Nephron (organoid): ENCODE measurements at regions not wholly inside any gene's neighbourhood (a gene's known extent, or its start where the extent isn't known, plus 50 kb on each side); places are given as distances from the start of the nearest gene placed in this dataset.
A peak's percentile ranks its signal among the peaks of the same experiment; 100 is the strongest.

ENCODE experiments used
- H3K27ac Mint-ChIP-seq, 3 experiments: 2 replicates each; pipeline ENCODE4 v1.8.0; 2020; ENCODE audit warnings: mixed read lengths in 3 of 3, mild to moderate bottlenecking in 2 of 3, moderate library complexity in 1 of 3
- H3K27me3 Mint-ChIP-seq: 2 replicates; pipeline ENCODE4 v1.8.0; 2021; ENCODE audit warnings: low read depth, mild to moderate bottlenecking, moderate library complexity, mixed read lengths
- H3K36me3 Mint-ChIP-seq: 2 replicates; pipeline ENCODE4 v1.8.0; 2020; ENCODE audit warnings: low read depth, mixed read lengths
- H3K4me1 Mint-ChIP-seq: 2 replicates; pipeline ENCODE4 v1.8.0; 2020; ENCODE audit warnings: mixed read lengths
- H3K4me3 Mint-ChIP-seq, 3 experiments: 2 replicates each; pipeline ENCODE4 v1.8.0; 2020; ENCODE audit warnings: mild to moderate bottlenecking in 3 of 3, mixed read lengths in 3 of 3, moderate library complexity in 2 of 3
- H3K9me3 Mint-ChIP-seq: 2 replicates; pipeline ENCODE4 v1.8.0; 2020; ENCODE audit warnings: mixed read lengths
- TF ChIP-seq, protein P1 (sequence below), 3 experiments: fragments of 200-600 bp; sonication (generic); IDR thresholded peaks; one replicate each; pipeline ENCODE4 v1.5.0; 2021; ENCODE audit warnings: antibody characterized with exemption in 3 of 3; ENCODE audit not compliant: unreplicated experiment in 3 of 3

DNA sequence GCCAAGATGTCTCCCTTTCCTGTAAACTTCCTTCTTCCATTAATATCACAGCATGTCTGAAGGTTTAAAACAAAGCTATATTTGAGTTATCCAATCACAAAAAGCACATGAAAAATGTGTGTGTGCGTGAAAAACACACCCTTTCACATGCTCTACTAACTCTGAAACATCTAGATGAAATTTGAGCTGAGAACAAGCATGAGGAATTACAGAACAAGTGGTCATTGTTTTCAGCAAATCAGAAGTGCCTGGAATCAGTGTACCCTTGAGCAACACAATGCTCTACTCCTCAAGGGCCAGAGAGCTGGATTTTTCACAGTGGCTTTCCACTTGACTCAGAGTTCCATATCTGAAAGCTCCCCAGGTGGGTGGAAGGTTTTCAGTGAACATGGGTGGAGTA, 255.9 kb downstream of the PSAT1 start:
- Mint-ChIP-seq H3K4me3 (no peak overlapping the region), H3K27ac (peak overlapping the region in 1 of 3 experiments; percentile 12), H3K27me3 (peaks cover 11% of the 10 kb centered on the region), H3K9me3 (no peaks in the 10 kb centered on the region), H3K36me3 (no peaks in the 10 kb centered on the region), H3K4me1 (peaks cover 9% of the 10 kb centered on the region)
- TF ChIP-seq, protein P1, sequence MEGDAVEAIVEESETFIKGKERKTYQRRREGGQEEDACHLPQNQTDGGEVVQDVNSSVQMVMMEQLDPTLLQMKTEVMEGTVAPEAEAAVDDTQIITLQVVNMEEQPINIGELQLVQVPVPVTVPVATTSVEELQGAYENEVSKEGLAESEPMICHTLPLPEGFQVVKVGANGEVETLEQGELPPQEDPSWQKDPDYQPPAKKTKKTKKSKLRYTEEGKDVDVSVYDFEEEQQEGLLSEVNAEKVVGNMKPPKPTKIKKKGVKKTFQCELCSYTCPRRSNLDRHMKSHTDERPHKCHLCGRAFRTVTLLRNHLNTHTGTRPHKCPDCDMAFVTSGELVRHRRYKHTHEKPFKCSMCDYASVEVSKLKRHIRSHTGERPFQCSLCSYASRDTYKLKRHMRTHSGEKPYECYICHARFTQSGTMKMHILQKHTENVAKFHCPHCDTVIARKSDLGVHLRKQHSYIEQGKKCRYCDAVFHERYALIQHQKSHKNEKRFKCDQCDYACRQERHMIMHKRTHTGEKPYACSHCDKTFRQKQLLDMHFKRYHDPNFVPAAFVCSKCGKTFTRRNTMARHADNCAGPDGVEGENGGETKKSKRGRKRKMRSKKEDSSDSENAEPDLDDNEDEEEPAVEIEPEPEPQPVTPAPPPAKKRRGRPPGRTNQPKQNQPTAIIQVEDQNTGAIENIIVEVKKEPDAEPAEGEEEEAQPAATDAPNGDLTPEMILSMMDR (IDR thresholded peaks at IDR 0.05; ENCODE audit: unreplicated experiment in 3 of 3): no peak

DNA sequence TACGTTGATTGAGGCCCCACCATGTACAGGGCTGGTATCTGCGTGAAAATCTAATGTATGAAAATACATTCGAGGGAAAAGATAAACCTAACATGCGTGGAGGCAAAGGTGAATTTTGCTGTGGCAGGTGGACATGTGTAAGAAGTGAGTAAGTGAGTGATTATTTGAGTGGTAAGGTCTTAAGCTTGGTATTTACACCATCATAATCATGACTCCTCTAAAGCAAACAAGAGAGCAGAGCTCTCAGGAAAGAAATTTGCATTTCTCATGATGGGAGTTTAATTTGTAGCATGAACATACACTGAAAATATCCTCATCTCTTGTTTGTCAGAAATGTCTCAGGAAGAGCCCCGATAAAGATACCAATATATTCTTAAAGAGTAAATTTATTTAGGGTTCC, 260.6 kb downstream of the PSAT1 start:
- Mint-ChIP-seq H3K4me3 (no peak overlapping the region), H3K36me3 (no peaks in the 10 kb centered on the region), H3K4me1 (no peaks in the 10 kb centered on the region), H3K9me3 (peaks cover 2% of the 10 kb centered on the region), H3K27ac (no peak overlapping the region), H3K27me3 (peaks cover 7% of the 10 kb centered on the region)
- TF ChIP-seq, protein P1 (IDR thresholded peaks at IDR 0.05; ENCODE audit: unreplicated experiment in 3 of 3): no peak

DNA sequence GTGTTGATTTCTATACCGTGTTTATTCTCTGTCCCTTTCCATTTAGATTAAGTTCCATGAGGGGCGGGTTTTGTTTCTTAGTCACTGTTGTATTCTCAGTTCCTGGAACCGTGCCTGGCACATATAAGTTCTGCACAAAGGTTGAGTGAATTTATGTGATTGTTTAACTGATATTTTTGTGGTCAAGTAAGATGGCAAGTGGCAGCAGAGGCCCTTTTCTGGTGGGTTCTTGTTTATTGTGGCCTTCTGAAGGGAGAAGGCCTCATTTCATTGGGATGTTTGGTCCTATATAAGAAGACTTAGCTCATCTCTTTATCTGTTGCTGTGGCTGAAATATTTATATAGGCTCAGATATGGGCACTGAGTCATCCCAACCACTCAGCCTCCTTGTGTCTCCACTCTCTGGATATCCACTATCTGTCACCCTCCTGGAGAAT, 262.5 kb downstream of the PSAT1 start:
- Mint-ChIP-seq H3K9me3 (peaks cover 2% of the 10 kb centered on the region), H3K27ac (no peak overlapping the region), H3K27me3 (peaks cover 12% of the 10 kb centered on the region), H3K4me3 (no peak overlapping the region), H3K4me1 (no peaks in the 10 kb centered on the region), H3K36me3 (no peaks in the 10 kb centered on the region)
- TF ChIP-seq, protein P1 (IDR thresholded peaks at IDR 0.05; ENCODE audit: unreplicated experiment in 3 of 3): no peak

DNA sequence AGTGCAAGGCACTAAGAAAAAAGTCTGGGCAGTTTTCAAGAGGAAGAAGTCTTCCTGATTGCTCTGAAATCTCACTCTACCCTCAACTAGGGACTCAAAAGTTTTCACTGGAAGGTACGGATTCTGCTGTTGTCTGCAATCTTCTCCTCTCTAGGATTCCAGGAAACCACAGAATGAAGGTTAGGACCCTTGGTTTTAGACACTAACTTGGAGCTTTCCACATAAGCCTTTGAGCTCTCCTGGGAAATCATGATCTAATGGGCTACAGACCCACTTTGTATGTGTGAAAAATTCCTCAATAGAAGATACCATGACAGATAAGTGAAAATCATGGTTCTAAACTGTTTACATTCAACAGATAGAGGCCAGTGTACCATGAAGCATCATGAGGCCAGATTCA, 265.1 kb downstream of the PSAT1 start:
- H3K36me3 Mint-ChIP-seq: no peaks in the 10 kb centered on the region
- peaks cover 5% of the 10 kb centered on the region for H3K27me3 Mint-ChIP-seq
- peaks cover 2% of the 10 kb centered on the region for H3K9me3 Mint-ChIP-seq
- H3K4me1 Mint-ChIP-seq: no peaks in the 10 kb centered on the region
- no peak overlapping the region for H3K4me3 Mint-ChIP-seq
- TF ChIP-seq, protein P1 (IDR thresholded peaks at IDR 0.05; ENCODE audit: unreplicated experiment in 3 of 3): no peak
- H3K27ac Mint-ChIP-seq: no peak overlapping the region

DNA sequence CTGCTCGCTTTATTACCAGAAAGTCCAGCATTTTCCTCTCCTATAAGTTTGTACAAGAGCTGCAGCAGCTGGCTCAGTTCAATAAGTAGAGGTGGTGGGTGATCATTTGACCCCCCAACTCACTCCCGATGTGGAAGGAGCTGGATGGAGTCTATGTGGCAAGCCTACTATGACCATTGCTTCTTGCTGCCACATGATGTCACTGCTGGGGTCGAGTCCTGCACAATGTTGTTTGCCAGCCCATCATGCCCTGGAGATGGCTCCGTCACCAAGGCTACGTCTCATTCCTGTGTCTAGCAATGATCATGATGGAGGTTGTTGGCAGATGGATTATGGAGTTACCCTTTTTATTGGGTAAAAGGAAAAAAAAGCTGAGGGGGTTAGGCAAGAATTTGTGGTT, 266.3 kb downstream of the PSAT1 start:
- no peaks in the 10 kb centered on the region for H3K4me1 Mint-ChIP-seq
- peaks cover 2% of the 10 kb centered on the region for H3K9me3 Mint-ChIP-seq
- peaks cover 5% of the 10 kb centered on the region for H3K27me3 Mint-ChIP-seq
- no peak overlapping the region for H3K4me3 Mint-ChIP-seq
- TF ChIP-seq, protein P1 (IDR thresholded peaks at IDR 0.05; ENCODE audit: unreplicated experiment in 3 of 3): no peak
- H3K36me3 Mint-ChIP-seq: no peaks in the 10 kb centered on the region
- no peak overlapping the region for H3K27ac Mint-ChIP-seq

DNA sequence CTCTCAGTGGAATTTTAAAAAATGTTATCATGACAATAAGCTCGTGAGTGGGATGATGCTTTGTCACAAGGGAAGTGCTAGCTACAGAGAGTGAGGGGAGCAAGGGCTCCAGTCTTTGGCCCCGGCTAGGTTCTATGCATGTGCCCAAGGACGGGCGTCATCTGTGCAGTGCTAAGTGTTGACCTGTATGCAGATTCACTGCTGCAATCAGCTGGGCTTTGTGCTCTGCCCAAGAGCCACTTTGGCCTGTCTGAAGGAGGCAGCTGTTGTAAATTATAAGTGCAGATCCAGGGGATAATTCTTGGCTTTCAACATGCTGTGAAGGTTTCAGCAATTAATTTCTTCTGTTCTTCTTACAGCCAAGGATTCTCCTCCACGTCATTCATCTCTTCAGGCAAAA, 268.6 kb downstream of the PSAT1 start:
- Mint-ChIP-seq H3K27me3 (peaks cover 5% of the 10 kb centered on the region), H3K4me1 (no peaks in the 10 kb centered on the region), H3K4me3 (no peak overlapping the region), H3K9me3 (peaks cover 2% of the 10 kb centered on the region), H3K27ac (no peak overlapping the region), H3K36me3 (no peaks in the 10 kb centered on the region)
- TF ChIP-seq, protein P1 (IDR thresholded peaks at IDR 0.05; ENCODE audit: unreplicated experiment in 3 of 3): no peak
